NCI-H146 (cell line): ENCODE measurements at regions not wholly inside any gene's neighbourhood (a gene's known extent, or its start where the extent isn't known, plus 50 kb on each side); places are given as distances from the start of the nearest gene placed in this dataset.
"Not testable (repeated sequence)": the region's sequence is repeated elsewhere in the genome, so short reads cannot be mapped to it uniquely, and the experiment has no call there.

Source experiments
- DNase-seq: peaks from one replicate; lab custom pipeline; 2025; lab: John Stamatoyannopoulos, UW

- not testable (repeated sequence) for DNase-seq
Measured at GRCh38 chr15:84094720-84095119, 140.9 kb upstream of the GOLGA6L4 start.

- DNase-seq, result peak; percentile 0
Measured at GRCh38 chr15:84097053-84097452, 138.5 kb upstream of the GOLGA6L4 start.

DNA sequence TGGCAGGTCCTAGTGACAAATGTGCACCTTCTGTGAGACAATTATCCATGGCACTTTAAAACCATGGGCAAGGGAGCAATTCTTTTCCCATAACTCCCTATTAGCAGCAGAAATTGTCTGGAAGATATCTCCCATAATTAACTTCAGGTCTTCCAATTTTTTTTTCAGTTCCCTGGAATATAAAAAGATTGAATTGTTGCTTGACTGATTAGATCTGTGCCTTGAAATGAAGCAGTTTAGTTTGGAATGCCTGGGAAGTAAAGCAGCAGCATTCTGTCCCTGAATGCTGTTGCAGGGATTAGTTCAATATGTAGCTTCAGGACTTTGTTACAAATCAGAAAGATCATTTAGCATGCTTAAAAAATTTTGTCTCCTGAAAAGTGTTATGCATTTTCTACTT, 137.0 kb upstream of the GOLGA6L4 start:
- DNase-seq, result no peak

- DNase-seq, result peak; percentile 1
Measured at GRCh38 chr15:84099181-84099580, 136.4 kb upstream of the GOLGA6L4 start.

GRCh38 chr15:84103345-84103744, 132.2 kb upstream of the GOLGA6L4 start:
- peak; percentile 53 for DNase-seq

DNA sequence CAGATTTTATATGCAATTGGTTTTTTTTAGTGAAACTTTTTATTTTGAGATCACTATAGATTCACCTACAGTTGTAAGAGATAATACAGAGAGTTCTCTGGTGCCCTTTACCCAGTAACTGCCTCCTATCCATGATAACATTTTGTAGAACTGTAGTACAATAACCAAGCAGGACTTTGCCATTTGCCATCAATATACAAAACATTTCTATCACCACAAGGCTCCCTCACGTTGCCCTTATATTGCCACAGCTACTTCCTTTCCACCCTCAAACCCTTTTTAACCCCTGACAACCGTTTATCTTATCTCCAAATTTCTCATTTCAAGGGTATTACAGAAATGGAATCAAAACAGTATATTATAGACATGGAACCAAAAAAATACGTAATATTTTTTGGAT, 130.7 kb upstream of the GOLGA6L4 start:
- DNase-seq, result no peak

GRCh38 chr15:84108728-84109127, 126.8 kb upstream of the GOLGA6L4 start:
- DNase-seq, result no peak

- no peak for DNase-seq
Measured at GRCh38 chr15:84111575-84111974, 124.0 kb upstream of the GOLGA6L4 start.

DNA sequence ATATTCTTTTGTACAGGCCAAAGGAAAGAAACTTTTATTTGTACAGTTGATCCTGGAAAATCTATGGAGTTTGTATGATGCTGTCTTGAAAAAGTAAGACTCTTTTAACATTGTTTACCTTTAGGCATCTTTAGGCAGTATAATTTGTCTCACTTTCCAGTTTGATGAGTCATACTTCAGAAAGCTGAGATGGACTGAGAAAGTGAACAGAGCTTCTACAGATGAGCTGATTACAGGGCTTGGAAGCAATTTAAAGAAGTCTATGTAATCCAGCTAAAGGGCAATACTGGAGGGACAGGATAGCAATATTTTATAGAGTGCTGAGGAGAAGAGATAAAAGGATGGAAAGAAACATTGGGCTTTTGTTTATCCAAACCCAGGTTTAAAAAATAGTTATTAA, 123.5 kb upstream of the GOLGA6L4 start:
- DNase-seq, result no peak

GRCh38 chr15:84113919-84114318, 121.7 kb upstream of the GOLGA6L4 start:
- no peak for DNase-seq

DNA sequence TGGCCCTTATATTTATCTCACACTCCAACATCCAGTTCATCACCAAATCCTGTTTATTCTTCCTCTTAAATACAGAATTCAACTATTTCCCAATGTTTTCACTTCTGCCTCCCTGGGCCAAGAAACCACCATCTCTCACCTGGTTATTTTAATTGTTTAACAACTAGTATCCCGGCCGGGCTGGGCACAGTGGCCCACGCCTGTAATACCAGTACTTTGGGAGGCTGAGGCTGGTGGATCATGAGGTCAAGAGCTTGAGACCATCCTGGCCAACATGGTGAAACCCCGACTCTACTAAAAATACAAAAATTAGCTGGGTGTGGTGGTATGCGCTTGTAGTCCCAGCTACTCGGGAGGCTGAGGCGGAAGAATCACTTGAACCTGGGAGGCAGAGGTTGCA, 120.9 kb upstream of the GOLGA6L4 start:
- not testable (repeated sequence) for DNase-seq

DNA sequence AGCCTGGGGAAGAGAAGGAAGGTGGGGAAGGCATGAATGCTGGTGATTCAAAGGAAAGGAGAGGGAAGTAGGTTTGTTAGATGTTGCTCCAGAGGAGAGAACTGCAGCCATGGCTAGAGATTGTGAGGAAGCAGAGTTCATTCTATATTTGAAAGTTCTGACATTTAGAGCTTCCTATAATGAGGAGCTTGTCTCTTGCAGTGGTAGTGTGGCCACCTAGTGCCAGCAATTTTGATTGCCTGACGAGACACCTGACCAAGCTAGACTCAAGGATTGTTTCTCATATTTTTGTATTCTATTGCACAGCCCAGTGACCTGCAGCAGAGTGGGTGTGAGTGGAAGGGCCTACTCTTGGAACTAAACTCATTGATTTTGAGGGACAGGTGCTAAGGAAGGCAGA, 116.2 kb upstream of the GOLGA6L4 start:
- DNase-seq, result not testable (repeated sequence)

DNA sequence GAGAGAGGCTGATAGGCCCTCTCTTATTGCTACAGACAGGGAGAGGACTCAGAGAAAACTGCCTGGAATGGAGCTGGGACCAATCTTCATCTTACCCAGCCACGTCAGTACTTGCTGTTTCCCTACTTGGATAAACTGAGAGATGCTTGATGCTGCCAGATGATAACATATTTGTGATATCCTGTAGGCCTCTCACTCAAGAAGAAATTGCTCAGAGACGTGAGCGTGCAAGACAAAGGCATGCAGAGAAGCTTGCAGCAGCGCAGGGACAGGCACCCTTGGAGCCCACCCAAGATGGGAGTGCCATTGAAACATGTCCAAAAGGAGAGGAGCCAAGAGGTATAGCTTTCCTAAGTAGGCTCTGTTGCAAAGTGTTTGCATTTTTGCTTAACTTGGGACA, 114.7 kb upstream of the GOLGA6L4 start:
- not testable (repeated sequence) for DNase-seq

- DNase-seq, result not testable (repeated sequence)
Measured at GRCh38 chr15:84128706-84129105, 106.9 kb upstream of the GOLGA6L4 start.

DNA sequence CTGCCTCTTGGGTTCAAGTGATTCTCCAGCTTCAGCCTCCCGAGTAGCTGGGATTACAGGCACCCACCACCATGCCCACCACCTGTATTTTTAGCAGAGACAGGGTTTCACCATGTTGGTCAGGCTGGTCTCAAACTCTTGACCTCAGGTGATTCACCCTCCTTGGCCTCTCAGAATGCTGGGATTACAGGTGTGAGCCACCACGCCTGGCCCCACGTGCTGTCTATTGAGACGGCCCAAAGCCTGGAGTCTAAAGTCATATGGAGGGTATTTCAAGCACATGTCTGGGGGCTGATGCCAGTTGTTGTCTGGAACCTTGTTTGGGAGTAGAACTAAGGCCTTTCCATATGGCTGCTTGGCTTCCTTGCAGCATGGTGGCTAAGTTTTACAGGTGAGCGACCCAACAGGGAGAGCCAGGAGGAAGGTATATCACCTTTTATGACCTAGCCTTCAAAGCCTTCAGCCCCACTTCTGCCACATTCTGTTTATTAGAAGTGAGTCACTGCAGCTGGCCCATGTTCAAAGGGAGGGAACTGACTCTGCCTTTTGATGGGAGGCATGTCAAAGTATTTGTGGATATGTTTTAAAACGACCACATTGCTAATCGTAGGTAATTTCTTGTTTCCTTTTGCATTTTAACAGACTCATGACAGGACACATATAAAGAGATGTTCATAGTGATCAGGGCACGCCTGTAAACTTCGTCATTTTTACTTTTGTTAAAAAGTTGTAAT, 105.3 kb upstream of the GOLGA6L4 start:
- not testable (repeated sequence) for DNase-seq

- DNase-seq, result not testable (repeated sequence)
Measured at GRCh38 chr15:84135931-84136456, 99.6 kb upstream of the GOLGA6L4 start.

- peak; percentile 58 for DNase-seq
Measured at GRCh38 chr15:84142888-84143337, 92.7 kb upstream of the GOLGA6L4 start.

DNA sequence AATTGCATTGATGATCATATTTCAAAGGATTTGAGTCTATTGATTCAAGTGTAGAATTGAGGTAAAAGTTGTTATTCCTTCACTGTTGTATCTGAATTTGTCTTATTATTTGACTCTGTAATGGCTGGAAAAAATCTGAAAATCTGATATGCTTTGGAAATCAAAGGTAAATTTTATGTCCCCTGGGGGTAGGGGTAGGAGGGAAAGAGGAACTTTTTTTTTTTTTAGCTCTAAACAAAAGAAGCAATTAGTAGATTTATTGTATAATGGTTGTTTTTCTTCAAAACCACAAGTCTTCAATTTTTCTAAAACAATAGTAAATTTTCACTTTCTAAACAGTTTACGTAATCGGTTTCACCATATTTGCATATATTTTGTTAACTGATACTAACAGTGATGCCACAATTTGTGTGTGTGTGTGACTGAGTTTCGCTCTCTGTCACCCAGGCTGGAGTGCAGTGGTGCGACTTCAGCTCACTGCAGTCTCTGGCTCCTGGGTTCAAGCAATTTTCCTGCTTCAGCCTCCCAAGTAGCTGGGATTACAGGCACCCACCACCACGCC, 91.7 kb upstream of the GOLGA6L4 start:
- DNase-seq, result no peak

- DNase-seq, result not testable (repeated sequence)
Measured at GRCh38 chr15:84144946-84145345, 90.6 kb upstream of the GOLGA6L4 start.

- not testable (repeated sequence) for DNase-seq
Measured at GRCh38 chr15:84146299-84146698, 89.3 kb upstream of the GOLGA6L4 start.

DNA sequence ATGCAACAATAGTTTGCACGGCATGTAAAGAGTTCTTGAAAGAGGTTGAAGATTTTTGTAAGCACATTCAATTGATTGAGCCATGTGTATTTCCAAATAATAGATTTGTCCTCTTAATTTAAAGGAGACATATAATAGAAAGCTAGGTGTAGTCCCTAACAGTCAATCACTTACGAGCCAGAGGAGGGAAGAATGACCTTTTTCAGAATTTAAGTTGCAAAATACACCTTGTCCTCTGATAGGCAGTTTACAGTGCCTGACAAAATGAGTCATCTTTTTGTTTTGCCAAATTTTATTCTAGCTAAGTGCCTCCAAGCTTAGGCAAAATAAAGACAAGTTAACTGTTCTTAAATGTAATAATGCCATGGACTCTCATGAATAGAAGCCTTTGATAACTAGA, 88.3 kb upstream of the GOLGA6L4 start:
- not testable (repeated sequence) for DNase-seq

DNA sequence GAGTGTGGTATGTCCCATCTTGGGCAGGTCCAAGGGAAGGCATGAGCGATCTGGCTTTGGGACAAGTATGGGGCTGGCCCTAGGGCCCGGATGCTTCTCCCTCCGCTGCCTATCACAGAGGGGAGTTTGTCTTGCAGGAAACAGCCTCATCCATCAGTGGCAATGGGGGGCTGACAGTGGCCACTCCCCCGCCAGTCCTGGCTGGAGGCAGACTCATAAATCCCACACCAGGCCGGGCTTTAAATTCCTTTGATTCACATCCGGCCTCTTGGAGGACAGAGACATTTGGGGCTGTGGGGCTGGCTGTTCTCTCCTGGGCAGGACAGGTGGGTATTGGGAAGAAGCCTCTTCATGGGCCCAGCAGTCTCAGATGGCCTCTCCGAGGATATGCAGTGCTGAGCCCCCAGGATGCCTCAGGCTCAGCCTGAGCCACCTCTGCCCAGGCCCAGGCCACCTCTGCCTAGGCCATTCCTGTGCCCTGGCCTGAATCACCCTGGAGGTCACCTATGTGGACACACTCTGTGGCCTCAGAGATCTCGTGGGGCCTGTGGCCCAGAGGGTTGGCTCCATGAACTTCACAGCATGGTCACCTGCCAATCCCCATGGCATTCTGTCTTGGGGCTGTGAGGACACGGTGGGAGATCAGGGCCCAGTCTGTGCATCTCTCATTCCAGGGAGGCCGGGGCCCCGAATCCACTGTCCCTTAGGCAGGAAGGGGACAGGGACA, 84.2 kb upstream of the GOLGA6L4 start:
- no peak for DNase-seq
